ENCODE measurements at regions not wholly inside any gene's neighbourhood (a gene's known extent, or its start where the extent isn't known, plus 50 kb on each side); places are given as distances from the start of the nearest gene placed in this dataset.

- TF ChIP-seq, protein P1, sequence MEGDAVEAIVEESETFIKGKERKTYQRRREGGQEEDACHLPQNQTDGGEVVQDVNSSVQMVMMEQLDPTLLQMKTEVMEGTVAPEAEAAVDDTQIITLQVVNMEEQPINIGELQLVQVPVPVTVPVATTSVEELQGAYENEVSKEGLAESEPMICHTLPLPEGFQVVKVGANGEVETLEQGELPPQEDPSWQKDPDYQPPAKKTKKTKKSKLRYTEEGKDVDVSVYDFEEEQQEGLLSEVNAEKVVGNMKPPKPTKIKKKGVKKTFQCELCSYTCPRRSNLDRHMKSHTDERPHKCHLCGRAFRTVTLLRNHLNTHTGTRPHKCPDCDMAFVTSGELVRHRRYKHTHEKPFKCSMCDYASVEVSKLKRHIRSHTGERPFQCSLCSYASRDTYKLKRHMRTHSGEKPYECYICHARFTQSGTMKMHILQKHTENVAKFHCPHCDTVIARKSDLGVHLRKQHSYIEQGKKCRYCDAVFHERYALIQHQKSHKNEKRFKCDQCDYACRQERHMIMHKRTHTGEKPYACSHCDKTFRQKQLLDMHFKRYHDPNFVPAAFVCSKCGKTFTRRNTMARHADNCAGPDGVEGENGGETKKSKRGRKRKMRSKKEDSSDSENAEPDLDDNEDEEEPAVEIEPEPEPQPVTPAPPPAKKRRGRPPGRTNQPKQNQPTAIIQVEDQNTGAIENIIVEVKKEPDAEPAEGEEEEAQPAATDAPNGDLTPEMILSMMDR (IDR thresholded peaks at IDR 0.05; ENCODE audit: low read depth, low read length), result no peak
- TF ChIP-seq POLR2A (IDR thresholded peaks at IDR 0.05; ENCODE audit: extremely low read depth, insufficient read length), result no peak
- TF ChIP-seq, protein P2, sequence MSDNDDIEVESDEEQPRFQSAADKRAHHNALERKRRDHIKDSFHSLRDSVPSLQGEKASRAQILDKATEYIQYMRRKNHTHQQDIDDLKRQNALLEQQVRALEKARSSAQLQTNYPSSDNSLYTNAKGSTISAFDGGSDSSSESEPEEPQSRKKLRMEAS (IDR thresholded peaks at IDR 0.05; ENCODE audit: low read depth, low read length), result no peak
- TF ChIP-seq MYC (IDR thresholded peaks at IDR 0.05; ENCODE audit: low read depth, low read length), result no peak
These were observed 572.7 kb downstream of the CAAP1 start for GRCh38 chr9:26319859-26320258.
